Endothelial cell of umbilical vein (primary cell): ENCODE measurements at regions not wholly inside any gene's neighbourhood (a gene's known extent, or its start where the extent isn't known, plus 50 kb on each side); places are given as distances from the start of the nearest gene placed in this dataset.

Experiments
- BruUV-seq: library from RNA; stranded (reverse); fragments of 400-500 nt; replicated peaks from 2 replicates; lab custom pipeline; 2021; lab: Mats Ljungman, UMichigan
- CTCF ChIA-PET: fragments of 300-600, 350-600 bp; sonication (Branson Sonifier 250); formaldehyde crosslinking; loops from one replicate; lab custom pipeline; 2021; ENCODE audit warnings: antibody characterized with exemption, inconsistent platforms; lab: Charles Lee
- POLR2A ChIA-PET: fragments of 300-600, 350-600 bp; sonication (Branson Sonifier 250); formaldehyde crosslinking; loops from one replicate; lab custom pipeline; 2021; ENCODE audit warnings: antibody characterized with exemption, inconsistent platforms; lab: Charles Lee
- DNase-seq: peaks from one replicate; pipeline ENCODE4 v3.0.0-alpha.2; 2011; ENCODE audit warnings: low read depth, low spot score
- FAIRE-seq: peaks from 2 replicates; lab custom pipeline; 2011; peaks lifted over from hg19 to GRCh38; lab: Jason Lieb, UNC
- H2AFZ ChIP-seq: 2 replicates; pipeline ENCODE4 v1.6.0; 2012; ENCODE audit warnings: low read depth, low read length, control low read depth, inconsistent platforms
- H3K27ac ChIP-seq: 2 replicates; pipeline ENCODE4 v1.5.1; 2011; ENCODE audit warnings: low read depth, mild to moderate bottlenecking, control low read depth, low read length, moderate library complexity; ENCODE audit not compliant: insufficient read depth
- H3K27me3 ChIP-seq, 2 experiments: 2 replicates each; pipeline versions ENCODE4 v1.6.0 to v1.6.1; 2011; ENCODE audit warnings: low read length in 2 of 2, mixed read lengths in 1 of 2; ENCODE audit not compliant: control insufficient read depth in 2 of 2, insufficient read depth in 2 of 2
- H3K36me3 ChIP-seq, 2 experiments: 2 replicates in 1 of 2; 3 replicates in 1 of 2; pipeline ENCODE4 v1.5.1; 2011; ENCODE audit warnings: low read length in 2 of 2, mild to moderate bottlenecking in 1 of 2, moderate library complexity in 1 of 2; ENCODE audit not compliant: control insufficient read depth in 2 of 2, insufficient read depth in 2 of 2; ENCODE audit errors: extremely low read depth in 1 of 2
- H3K4me1 ChIP-seq: 3 replicates; pipeline ENCODE4 v1.5.1; 2011; ENCODE audit warnings: mild to moderate bottlenecking, low read length; ENCODE audit not compliant: control insufficient read depth, insufficient read depth; ENCODE audit errors: extremely low read depth
- H3K4me2 ChIP-seq: 2 replicates; pipeline ENCODE4 v1.6.1; 2011; ENCODE audit warnings: low read length, control low read depth, mixed read lengths; ENCODE audit not compliant: insufficient read depth
- H3K4me3 ChIP-seq, 3 experiments: fragments of 200-600 bp in 1 of 3; sonication (generic), shearing (Covaris generic) in 1 of 3; replicated peaks in 1 of 3; 2 replicates each; pipeline ENCODE4 v1.5.1; 2011 to 2016; ENCODE audit warnings: control low read depth in 3 of 3, low read length in 3 of 3, mild to moderate bottlenecking in 2 of 3, inconsistent platforms in 1 of 3, low read depth in 1 of 3, moderate library complexity in 1 of 3; ENCODE audit not compliant: insufficient read depth in 1 of 3
- H3K79me2 ChIP-seq: 2 replicates; pipeline ENCODE4 v1.6.0; 2012; ENCODE audit warnings: low read length, inconsistent platforms; ENCODE audit not compliant: control insufficient read depth, insufficient read depth
- H3K9ac ChIP-seq: replicated peaks from 2 replicates; pipeline ENCODE3; 2011; ENCODE audit warnings: low read length, control low read depth; ENCODE audit not compliant: insufficient read depth; ENCODE audit errors: extremely low read depth
- H3K9me1 ChIP-seq: replicated peaks from 3 replicates; pipeline ENCODE4 v1.6.0; 2011; ENCODE audit warnings: mild to moderate bottlenecking, low read length; ENCODE audit not compliant: control insufficient read depth, insufficient read depth; ENCODE audit errors: extremely low read depth
- H3K9me3 ChIP-seq: replicated peaks from 2 replicates; pipeline ENCODE4 v1.5.1; 2012; ENCODE audit warnings: low read length, inconsistent platforms; ENCODE audit not compliant: control insufficient read depth, insufficient read depth
- H4K20me1 ChIP-seq: replicated peaks from 2 replicates; pipeline ENCODE3; 2011; ENCODE audit warnings: mild to moderate bottlenecking, low read length; ENCODE audit not compliant: control insufficient read depth, insufficient read depth; ENCODE audit errors: extremely low read depth
- EZH2 ChIP-seq: IDR thresholded peaks from 2 replicates; pipeline ENCODE4 v1.6.1; 2012; ENCODE audit warnings: borderline replicate concordance, low read depth, mild to moderate bottlenecking, moderate library complexity, low read length, inconsistent platforms; ENCODE audit not compliant: severe bottlenecking
- FOS ChIP-seq: IDR thresholded peaks from 2 replicates; pipeline ENCODE4 v1.6.1; 2011; ENCODE audit warnings: mild to moderate bottlenecking, low read length, moderate library complexity, borderline replicate concordance; ENCODE audit not compliant: insufficient read depth
- GATA2 ChIP-seq: IDR thresholded peaks from 2 replicates; pipeline ENCODE4 v1.7.0; 2011; ENCODE audit warnings: low read depth, mild to moderate bottlenecking, moderate library complexity, mixed read lengths, low read length; ENCODE audit not compliant: insufficient read length, insufficient read depth
- JUN ChIP-seq: IDR thresholded peaks from 2 replicates; pipeline ENCODE4 v1.6.1; 2011; ENCODE audit warnings: borderline replicate concordance, low read depth; ENCODE audit not compliant: insufficient read length, insufficient read depth
- MYC ChIP-seq: IDR thresholded peaks from one replicate; pipeline ENCODE4 v1.6.1; 2011; ENCODE audit warnings: mild to moderate bottlenecking, low read depth, low read length
- POLR2A ChIP-seq: IDR thresholded peaks from 2 replicates; pipeline ENCODE4 v1.6.1; 2012; ENCODE audit warnings: low read depth, mild to moderate bottlenecking, control low read depth, low read length
- POLR2AphosphoS5 ChIP-seq: IDR thresholded peaks from 2 replicates; pipeline ENCODE4 v1.6.1; 2012; ENCODE audit warnings: low read depth, mild to moderate bottlenecking, control low read depth, low read length, moderate library complexity; ENCODE audit not compliant: insufficient read depth
- dilution Hi-C: fragments of 300-500 bp; cut with MboI; formaldehyde crosslinking; loops from one replicate; pipeline ENCODE4 v1.15.0; 2019; ENCODE audit warnings: low sequenced_read_pairs; ENCODE audit not compliant: extremely low pct_ligation_motif_present
- intact Hi-C: fragments of 100-400 bp; cut with micrococcal nuclease; formaldehyde crosslinking; loops from one replicate; pipeline ENCODE4 v1.10.0; 2022
- TF ChIP-seq, protein P1 (sequence below), 2 donors: IDR thresholded peaks; 1 replicate in 1 of 2; 2 replicates in 1 of 2; pipeline ENCODE4 v1.5.1; 2011; ENCODE audit warnings: low read length in 2 of 2, mild to moderate bottlenecking in 2 of 2, moderate library complexity in 2 of 2, control low read depth in 1 of 2, inconsistent platforms in 1 of 2, low read depth in 1 of 2; ENCODE audit not compliant: insufficient read depth in 1 of 2; ENCODE audit errors: extremely low read depth in 1 of 2
- TF ChIP-seq, protein P2 (sequence below): IDR thresholded peaks from 2 replicates; pipeline ENCODE4 v1.6.1; 2011; ENCODE audit not compliant: insufficient read depth, insufficient read length

DNA sequence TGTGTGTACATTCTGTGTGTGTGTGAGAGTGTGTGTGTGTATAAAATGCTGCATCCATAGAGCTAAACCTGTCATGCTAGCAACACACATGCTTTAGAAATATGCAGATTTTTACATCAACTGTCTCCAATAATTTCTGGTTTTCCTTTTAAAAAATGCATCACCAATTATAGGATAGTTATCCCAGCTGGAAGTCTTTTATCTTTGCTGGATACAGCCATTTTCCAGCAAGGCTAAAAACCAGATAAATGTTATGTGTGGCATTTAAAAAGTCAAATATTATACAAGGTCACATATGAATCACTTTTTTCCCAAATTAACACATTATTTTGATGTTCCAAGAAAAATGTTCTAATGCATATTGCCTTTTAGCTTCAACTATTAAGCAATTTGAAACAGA, 202.0 kb upstream of the IPO5 start:
- H3K9me3 ChIP-seq: no peaks in the 10 kb centered on the region
- H3K9ac ChIP-seq: no peak overlapping the region
- no peak for TF ChIP-seq MYC
- no peak for TF ChIP-seq POLR2AphosphoS5
- TF ChIP-seq EZH2: no peak
- no peak for TF ChIP-seq POLR2A
- TF ChIP-seq JUN: no peak
- TF ChIP-seq FOS: no peak
- TF ChIP-seq, protein P1, sequence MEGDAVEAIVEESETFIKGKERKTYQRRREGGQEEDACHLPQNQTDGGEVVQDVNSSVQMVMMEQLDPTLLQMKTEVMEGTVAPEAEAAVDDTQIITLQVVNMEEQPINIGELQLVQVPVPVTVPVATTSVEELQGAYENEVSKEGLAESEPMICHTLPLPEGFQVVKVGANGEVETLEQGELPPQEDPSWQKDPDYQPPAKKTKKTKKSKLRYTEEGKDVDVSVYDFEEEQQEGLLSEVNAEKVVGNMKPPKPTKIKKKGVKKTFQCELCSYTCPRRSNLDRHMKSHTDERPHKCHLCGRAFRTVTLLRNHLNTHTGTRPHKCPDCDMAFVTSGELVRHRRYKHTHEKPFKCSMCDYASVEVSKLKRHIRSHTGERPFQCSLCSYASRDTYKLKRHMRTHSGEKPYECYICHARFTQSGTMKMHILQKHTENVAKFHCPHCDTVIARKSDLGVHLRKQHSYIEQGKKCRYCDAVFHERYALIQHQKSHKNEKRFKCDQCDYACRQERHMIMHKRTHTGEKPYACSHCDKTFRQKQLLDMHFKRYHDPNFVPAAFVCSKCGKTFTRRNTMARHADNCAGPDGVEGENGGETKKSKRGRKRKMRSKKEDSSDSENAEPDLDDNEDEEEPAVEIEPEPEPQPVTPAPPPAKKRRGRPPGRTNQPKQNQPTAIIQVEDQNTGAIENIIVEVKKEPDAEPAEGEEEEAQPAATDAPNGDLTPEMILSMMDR (IDR thresholded peaks at IDR 0.05; ENCODE audit: extremely low read depth in 1 of 2, insufficient read depth in 1 of 2, low read depth in 1 of 2, low read length in 2 of 2): no peak
- TF ChIP-seq GATA2: no peak
- TF ChIP-seq, protein P2, sequence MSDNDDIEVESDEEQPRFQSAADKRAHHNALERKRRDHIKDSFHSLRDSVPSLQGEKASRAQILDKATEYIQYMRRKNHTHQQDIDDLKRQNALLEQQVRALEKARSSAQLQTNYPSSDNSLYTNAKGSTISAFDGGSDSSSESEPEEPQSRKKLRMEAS: no peak
- no peak for FAIRE-seq
- H3K36me3 ChIP-seq: no peaks in the 10 kb centered on the region
- CTCF ChIA-PET: no interaction called here
- no peaks in the 10 kb centered on the region for H3K79me2 ChIP-seq
- H3K4me2 ChIP-seq: no peak overlapping the region
- no TSS peak for BruUV-seq
- H3K4me1 ChIP-seq: no peaks in the 10 kb centered on the region
- no peaks in the 10 kb centered on the region for H3K9me1 ChIP-seq
- H4K20me1 ChIP-seq: no peaks in the 10 kb centered on the region
- POLR2A ChIA-PET: no interaction called here
- dilution Hi-C loops: no loop called here
- no peak overlapping the region for H3K27ac ChIP-seq
- peaks cover 1 to 2% of the 10 kb centered on the region in 2 experiments for H3K27me3 ChIP-seq
- no peak overlapping the region for H3K4me3 ChIP-seq
- no peak for DNase-seq
- intact Hi-C loops: no loop called here
- no peak overlapping the region for H2AFZ ChIP-seq
